K562 (cell line): ENCODE measurements at regions not wholly inside any gene's neighbourhood (a gene's known extent, or its start where the extent isn't known, plus 50 kb on each side); places are given as distances from the start of the nearest gene placed in this dataset.

Experiments used
- ATAC-seq: fragments of 200-7000 bp; cut with Tn5 transposase; 3 replicates; pipeline ENCODE4 v1.9.1; 2020; ENCODE audit warnings: moderate library complexity
- BruUV-seq: library from RNA; stranded (reverse); fragments of 400-500 nt; replicated peaks from 2 replicates; lab custom pipeline; 2021; lab: Mats Ljungman, UMichigan
- CTCF ChIA-PET: fragments of 300-600 bp; formaldehyde crosslinking; extraction: SDS; loops from one replicate; lab custom pipeline; 2021; ENCODE audit warnings: low intra/inter-chr PET ratio; lab: Yijun Ruan, JAX
- POLR2A ChIA-PET: fragments of 300-600, 350-650 bp; sonication (Branson Sonifier 250); formaldehyde crosslinking; extraction: SDS; loops from one replicate; lab custom pipeline; 2021; ENCODE audit warnings: antibody characterized with exemption, inconsistent platforms; lab: Yijun Ruan, JAX
- DNase-seq, 4 experiments: peaks; one replicate each; pipeline versions ENCODE4 v3.0.0 to v3.0.0-alpha.2; 2011 to 2018; ENCODE audit warnings: low spot score in 3 of 4, mixed read lengths in 3 of 4; ENCODE audit errors: extremely low read depth in 1 of 4
- FAIRE-seq: peaks from 2 replicates; lab custom pipeline; 2011; peaks lifted over from hg19 to GRCh38; lab: Jason Lieb, UNC
- H2AFZ ChIP-seq: 2 replicates; pipeline ENCODE4 v1.6.0; 2011; ENCODE audit warnings: low read depth, low read length, control low read depth, inconsistent platforms
- H3K27ac ChIP-seq: fragments of 200-600 bp; 3 replicates; pipeline ENCODE4 v1.8.0; 2011; ENCODE audit warnings: low read depth, mild to moderate bottlenecking, control low read depth, inconsistent platforms, low read length, moderate library complexity, mixed read lengths; ENCODE audit errors: extremely low read depth
- H3K27me3 ChIP-seq, 2 experiments: fragments of 300-600 bp in 1 of 2; 2 replicates in 1 of 2; 3 replicates in 1 of 2; pipeline versions ENCODE4 v1.6.0 to v1.8.0; 2011; ENCODE audit warnings: inconsistent platforms in 2 of 2, low read length in 2 of 2, mild to moderate bottlenecking in 1 of 2, mixed read lengths in 1 of 2, moderate library complexity in 1 of 2; ENCODE audit not compliant: control insufficient read depth in 2 of 2, insufficient read depth in 2 of 2
- H3K36me3 ChIP-seq: fragments of 300-600 bp; 3 replicates; pipeline ENCODE4 v1.8.0; 2011; ENCODE audit warnings: mild to moderate bottlenecking, low read length, inconsistent platforms; ENCODE audit not compliant: control insufficient read depth, insufficient read depth
- H3K4me1 ChIP-seq, 2 experiments: fragments of 200-600 bp in 1 of 2; replicated peaks in 1 of 2; 2 replicates in 1 of 2; 3 replicates in 1 of 2; pipeline versions ENCODE4 v1.5.1 to v1.8.0; 2011; ENCODE audit warnings: inconsistent platforms in 2 of 2, low read length in 2 of 2, mild to moderate bottlenecking in 1 of 2, mixed read lengths in 1 of 2, moderate library complexity in 1 of 2; ENCODE audit not compliant: control insufficient read depth in 2 of 2, insufficient read depth in 2 of 2
- H3K4me2 ChIP-seq: 2 replicates; pipeline ENCODE4 v1.6.1; 2011; ENCODE audit warnings: low read length, control low read depth, inconsistent platforms, mixed read lengths; ENCODE audit not compliant: insufficient read depth
- H3K4me3 ChIP-seq: fragments of 200-600 bp; sonication (generic), shearing (Covaris generic); 2 replicates; pipeline ENCODE4 v1.5.1; 2016; ENCODE audit warnings: control low read depth, inconsistent platforms
- H3K79me2 ChIP-seq: fragments of 200-600 bp; 3 replicates; pipeline ENCODE4 v1.8.0; 2011; ENCODE audit warnings: low read length, inconsistent platforms; ENCODE audit not compliant: control insufficient read depth, insufficient read depth
- H3K9ac ChIP-seq, 2 experiments: 2 replicates each; pipeline versions ENCODE4 v1.6.0 to v1.6.1; 2011; ENCODE audit warnings: low read depth in 2 of 2, low read length in 2 of 2, control low read depth in 1 of 2, inconsistent platforms in 1 of 2, mild to moderate bottlenecking in 1 of 2, mixed read lengths in 1 of 2; ENCODE audit not compliant: insufficient read depth in 1 of 2
- H3K9me1 ChIP-seq: one replicate; pipeline ENCODE4 v1.6.0; 2011; ENCODE audit warnings: inconsistent platforms, mild to moderate bottlenecking, low read length, moderate library complexity; ENCODE audit not compliant: control insufficient read depth, insufficient read depth
- H3K9me3 ChIP-seq: replicated peaks from 2 replicates; pipeline ENCODE4 v1.5.1; 2011; ENCODE audit warnings: low read depth, low read length, inconsistent platforms; ENCODE audit not compliant: control insufficient read depth, insufficient read depth
- H4K20me1 ChIP-seq: replicated peaks from 2 replicates; pipeline ENCODE4 v1.6.1; 2011; ENCODE audit warnings: low read length, inconsistent platforms, mixed read lengths; ENCODE audit not compliant: control insufficient read depth, insufficient read depth
- GATAD2A ChIP-seq: fragments of 450-650 bp; IDR thresholded peaks from 2 replicates; pipeline ENCODE4 v1.6.1; 2017
- HMBOX1 ChIP-seq: sonication (generic); IDR thresholded peaks from 2 replicates; pipeline ENCODE4 v1.6.1; 2016
- MYNN ChIP-seq, 2 experiments: sonication (generic); formaldehyde crosslinking in 1 of 2; IDR thresholded peaks; 2 replicates each; pipeline versions ENCODE4 v1.5.0 to v1.6.1; 2016 to 2020; ENCODE audit warnings: antibody characterized with exemption in 1 of 2, missing genetic modification reagents in 1 of 2
- PHF20 ChIP-seq: fragments of 450-650 bp; IDR thresholded peaks from 2 replicates; pipeline ENCODE4 v1.6.1; 2018; ENCODE audit not compliant: partially characterized antibody
- WGBS: fragments of 100-300 bp; shearing (Covaris generic); methylation state at CpG from one replicate; pipeline ENCODE4 v1.1.6; 2016; ENCODE audit warnings: low coverage, mixed read lengths; ENCODE audit not compliant: insufficient coverage; ENCODE audit errors: missing lambda C conversion rate; 5-methylcytosine and 5-hydroxymethylcytosine counted together
- in situ Hi-C: fragments of 300-500 bp; cut with MboI; formaldehyde crosslinking; loops from 4 replicates; pipeline ENCODE4 v1.15.0; 2018; ENCODE audit warnings: inconsistent platforms, mixed read lengths
- intact Hi-C: fragments of 100-400 bp; cut with micrococcal nuclease; formaldehyde crosslinking; loops from 2 replicates; pipeline ENCODE4 v1.14.2; 2022
- TF ChIP-seq, protein P1 (sequence below): sonication (generic); formaldehyde crosslinking; IDR thresholded peaks from 2 replicates; pipeline ENCODE4 v1.8.0; 2022; ENCODE audit warnings: mild to moderate bottlenecking, missing genetic modification reagents, borderline replicate concordance
- TF ChIP-seq, protein P2 (sequence below): sonication (generic); formaldehyde crosslinking; IDR thresholded peaks from 2 replicates; pipeline ENCODE4 v1.8.1; 2023; ENCODE audit warnings: mild to moderate bottlenecking, missing genetic modification reagents, moderate library complexity

GRCh38 chr9:108245901-108246300, 609.9 kb downstream of the ACTL7B start:
- Histone ChIP-seq H3K9ac (no peak overlapping the region), H3K9me3 (no peaks in the 10 kb centered on the region), H2AFZ (no peak overlapping the region), H3K79me2 (no peaks in the 10 kb centered on the region), H3K36me3 (no peaks in the 10 kb centered on the region), H3K9me1 (no peaks in the 10 kb centered on the region), H3K27me3 (no peaks in the 10 kb centered on the region), H4K20me1 (no peaks in the 10 kb centered on the region), H3K27ac (no peak overlapping the region), H3K4me2 (no peak overlapping the region), H3K4me1 (no peaks in the 10 kb centered on the region), H3K4me3 (no peak overlapping the region)
- in situ Hi-C loops (no loop called here), intact Hi-C loops (no loop called here)
- ChIA-PET POLR2A (no interaction called here), CTCF (no interaction called here)
- no TSS peak for BruUV-seq
- ATAC-seq (no peak), FAIRE-seq (no peak), DNase-seq (no peak)
- TF ChIP-seq, protein P1, sequence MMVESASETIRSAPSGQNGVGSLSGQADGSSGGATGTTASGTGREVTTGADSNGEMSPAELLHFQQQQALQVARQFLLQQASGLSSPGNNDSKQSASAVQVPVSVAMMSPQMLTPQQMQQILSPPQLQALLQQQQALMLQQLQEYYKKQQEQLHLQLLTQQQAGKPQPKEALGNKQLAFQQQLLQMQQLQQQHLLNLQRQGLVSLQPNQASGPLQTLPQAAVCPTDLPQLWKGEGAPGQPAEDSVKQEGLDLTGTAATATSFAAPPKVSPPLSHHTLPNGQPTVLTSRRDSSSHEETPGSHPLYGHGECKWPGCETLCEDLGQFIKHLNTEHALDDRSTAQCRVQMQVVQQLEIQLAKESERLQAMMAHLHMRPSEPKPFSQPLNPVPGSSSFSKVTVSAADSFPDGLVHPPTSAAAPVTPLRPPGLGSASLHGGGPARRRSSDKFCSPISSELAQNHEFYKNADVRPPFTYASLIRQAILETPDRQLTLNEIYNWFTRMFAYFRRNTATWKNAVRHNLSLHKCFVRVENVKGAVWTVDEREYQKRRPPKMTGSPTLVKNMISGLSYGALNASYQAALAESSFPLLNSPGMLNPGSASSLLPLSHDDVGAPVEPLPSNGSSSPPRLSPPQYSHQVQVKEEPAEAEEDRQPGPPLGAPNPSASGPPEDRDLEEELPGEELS (CRISPR knock-in tag) = no peak
- TF ChIP-seq GATAD2A (no peak), MYNN (IDR thresholded peaks at IDR 0.05) (no peak), MYNN (CRISPR knock-in tag; IDR thresholded peaks at IDR 0.05) (no peak), HMBOX1 (no peak), PHF20 (no peak)
- TF ChIP-seq, protein P2, sequence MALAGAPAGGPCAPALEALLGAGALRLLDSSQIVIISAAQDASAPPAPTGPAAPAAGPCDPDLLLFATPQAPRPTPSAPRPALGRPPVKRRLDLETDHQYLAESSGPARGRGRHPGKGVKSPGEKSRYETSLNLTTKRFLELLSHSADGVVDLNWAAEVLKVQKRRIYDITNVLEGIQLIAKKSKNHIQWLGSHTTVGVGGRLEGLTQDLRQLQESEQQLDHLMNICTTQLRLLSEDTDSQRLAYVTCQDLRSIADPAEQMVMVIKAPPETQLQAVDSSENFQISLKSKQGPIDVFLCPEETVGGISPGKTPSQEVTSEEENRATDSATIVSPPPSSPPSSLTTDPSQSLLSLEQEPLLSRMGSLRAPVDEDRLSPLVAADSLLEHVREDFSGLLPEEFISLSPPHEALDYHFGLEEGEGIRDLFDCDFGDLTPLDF (CRISPR knock-in tag) = no peak
- WGBS = 5% methylated on average over 1 of the region's 1 CpG
